ENCODE measurements at regions not wholly inside any gene's neighbourhood (a gene's known extent, or its start where the extent isn't known, plus 50 kb on each side); places are given as distances from the start of the nearest gene placed in this dataset.
"Not testable (repeated sequence)": the region's sequence is repeated elsewhere in the genome, so short reads cannot be mapped to it uniquely, and the experiment has no call there.

DNA sequence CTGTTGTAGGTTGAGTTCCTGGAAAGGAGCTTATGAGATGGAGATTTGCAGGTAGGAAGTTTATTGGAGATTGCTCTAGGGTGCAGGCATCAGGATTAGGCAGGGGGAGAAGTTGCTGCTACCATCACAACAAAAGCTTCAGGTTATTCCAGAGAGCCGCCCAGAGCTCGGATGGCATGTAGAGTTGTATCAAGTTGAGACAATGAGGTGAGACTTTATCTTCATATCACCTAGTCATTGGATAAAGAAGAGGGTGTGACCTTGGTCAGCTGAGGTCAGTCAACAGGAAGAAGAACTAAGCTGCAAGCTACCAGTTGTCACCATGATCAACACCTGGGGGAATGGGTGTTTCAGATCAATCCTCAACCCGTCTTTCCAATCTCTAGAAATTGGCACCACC, 342.0 kb downstream of the RFC3 start:
- in situ Hi-C loops (cut with HindIII; ENCODE audit: low sequenced_read_pairs) = no loop called here

DNA sequence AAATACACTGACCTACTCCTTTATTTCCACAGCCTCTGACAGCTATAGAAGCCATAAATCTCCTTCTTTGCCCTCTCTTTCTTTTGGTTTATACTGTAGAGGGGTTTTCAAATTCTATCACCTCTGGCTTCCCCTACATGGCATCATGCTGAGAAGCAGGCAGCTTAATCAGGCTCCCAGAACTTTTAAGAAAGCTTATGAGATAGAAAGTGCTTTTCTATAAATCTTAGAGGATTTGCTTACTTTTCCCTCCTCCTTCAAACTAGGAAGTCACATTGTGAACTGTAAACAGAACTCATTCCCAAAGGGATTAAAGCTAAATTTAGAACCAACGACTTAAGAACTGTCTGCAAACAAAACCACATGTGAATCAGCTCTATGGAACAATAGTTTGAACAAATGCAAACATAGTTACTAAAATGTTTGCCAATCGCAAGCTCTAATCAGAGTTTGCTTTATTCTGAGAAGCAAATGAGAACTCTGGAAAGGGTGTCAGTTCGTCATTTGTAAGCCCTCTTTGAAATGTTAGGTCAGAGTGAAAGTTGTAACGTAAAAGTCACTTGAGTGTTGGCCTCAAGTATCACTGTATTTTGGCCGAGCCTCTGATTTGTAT, 344.1 kb downstream of the RFC3 start:
- in situ Hi-C loops (cut with HindIII; ENCODE audit: low sequenced_read_pairs) = no loop called here

DNA sequence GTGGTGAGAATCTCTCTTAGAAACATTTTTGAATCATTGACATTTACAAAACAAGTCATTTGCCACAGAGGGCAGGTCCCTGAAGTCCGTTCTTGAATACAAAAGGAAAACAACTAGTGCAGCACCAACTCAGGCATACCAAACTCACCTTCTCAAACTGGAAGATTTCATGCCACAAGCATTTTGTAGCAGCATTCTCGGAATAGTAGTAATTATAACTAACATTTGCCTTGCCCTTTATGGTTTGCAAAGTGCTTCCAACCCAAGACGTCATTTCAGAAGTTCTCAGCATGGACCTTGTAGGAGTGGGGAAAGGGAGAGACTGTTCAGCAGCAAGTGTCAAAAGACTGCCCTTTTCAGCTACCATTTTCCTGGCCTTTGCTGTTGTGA, 344.6 kb downstream of the RFC3 start:
- in situ Hi-C loops (cut with HindIII; ENCODE audit: low sequenced_read_pairs) = no loop called here

DNA sequence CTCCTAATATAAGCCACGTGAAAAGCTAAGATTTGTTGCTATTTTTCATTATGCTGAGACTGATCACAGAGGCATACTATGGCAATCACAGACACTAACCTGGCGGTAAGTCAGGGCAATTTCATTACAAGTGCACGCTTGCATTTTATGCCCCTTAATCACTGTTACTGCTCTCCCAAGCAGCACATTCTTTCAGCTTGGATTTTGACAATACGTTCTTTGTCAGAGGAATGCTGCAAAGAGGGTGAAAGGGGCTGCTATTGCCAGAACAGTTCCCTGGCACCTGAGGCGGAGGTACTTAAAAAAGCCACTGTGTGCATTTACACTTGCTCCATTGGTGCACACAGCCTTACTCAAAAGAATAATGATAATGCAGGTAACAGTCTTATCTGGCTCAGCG, 346.6 kb downstream of the RFC3 start:
- in situ Hi-C loops (cut with HindIII; ENCODE audit: low sequenced_read_pairs) = no loop called here

DNA sequence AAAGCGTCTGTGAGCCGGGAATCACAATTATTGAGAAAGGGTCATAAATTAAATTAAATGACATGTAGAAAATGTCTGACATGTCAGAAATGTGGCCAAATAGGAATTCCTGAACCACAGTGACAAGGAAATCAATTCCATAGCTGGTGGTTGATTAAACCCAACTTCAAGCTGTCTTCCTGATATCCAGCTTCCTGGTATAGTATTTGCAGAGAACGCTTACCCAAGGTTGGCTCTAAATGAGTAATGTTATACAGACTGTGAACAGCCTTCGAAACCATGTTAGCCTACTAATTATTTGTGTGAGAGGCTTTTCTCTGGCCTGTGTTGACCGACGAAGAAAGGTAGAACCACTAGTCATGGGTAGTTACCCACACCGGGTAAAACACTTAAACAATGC, 347.2 kb downstream of the RFC3 start:
- in situ Hi-C loops (cut with HindIII; ENCODE audit: low sequenced_read_pairs) = no loop called here

DNA sequence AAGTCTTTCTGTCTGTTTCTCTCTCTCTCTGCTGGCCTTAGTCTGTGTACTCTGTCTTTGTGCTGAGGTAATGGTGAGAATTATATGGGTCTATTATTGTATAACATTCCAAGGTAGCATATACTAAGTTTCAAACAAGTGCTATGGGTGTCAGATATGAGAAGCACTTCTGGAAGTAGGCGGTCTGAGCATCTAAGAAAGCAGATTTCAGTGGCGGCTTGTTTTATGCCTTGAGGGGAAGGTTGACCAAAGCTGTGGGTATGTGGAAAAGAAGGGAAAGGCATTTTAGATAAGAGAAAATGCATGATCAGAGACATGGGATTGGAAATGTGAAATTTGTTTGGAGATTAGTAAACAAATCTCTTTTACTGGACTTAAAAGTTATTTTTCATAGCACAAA, 348.5 kb downstream of the RFC3 start:
- in situ Hi-C loops (cut with HindIII; ENCODE audit: low sequenced_read_pairs) = no loop called here

DNA sequence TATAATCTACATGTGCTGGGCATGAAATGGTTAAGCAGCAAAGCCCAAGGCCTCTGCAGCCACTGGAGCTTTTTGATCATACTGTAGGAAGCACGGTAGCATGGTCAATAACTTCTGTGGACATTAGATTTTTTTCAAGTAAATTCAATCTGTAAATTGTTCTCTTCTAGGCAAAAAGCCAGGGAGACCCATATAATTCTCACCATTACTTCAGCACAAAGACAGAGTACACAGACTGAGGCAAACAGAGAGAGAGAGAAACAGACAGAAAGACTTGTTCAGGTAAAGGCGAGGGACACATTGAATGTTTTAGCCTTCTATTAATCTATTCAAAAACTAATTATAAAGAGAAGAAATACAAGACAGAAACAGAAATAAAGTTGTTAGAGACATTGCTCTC, 349.4 kb downstream of the RFC3 start:
- in situ Hi-C loops (cut with HindIII; ENCODE audit: low sequenced_read_pairs) = no loop called here

DNA sequence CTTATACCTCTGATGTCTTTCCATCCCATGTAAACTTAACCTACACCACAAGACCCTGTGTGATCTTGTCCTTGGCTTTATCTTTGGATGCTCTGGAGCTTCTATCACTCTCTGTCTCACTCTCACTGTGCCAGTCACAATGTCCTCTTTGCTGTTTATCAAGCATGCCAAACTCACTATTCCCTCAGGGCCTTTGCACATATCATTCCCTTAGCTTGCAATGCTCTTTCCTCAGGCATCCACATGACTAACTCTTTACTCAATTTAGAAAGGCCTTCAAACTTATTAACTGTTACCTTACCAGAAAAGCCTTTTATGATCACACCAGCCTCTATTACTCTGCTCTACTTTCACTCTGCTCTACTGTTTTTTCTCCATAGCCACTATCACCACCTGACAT, 354.1 kb downstream of the RFC3 start:
- in situ Hi-C loops (cut with HindIII; ENCODE audit: low sequenced_read_pairs) = no loop called here

DNA sequence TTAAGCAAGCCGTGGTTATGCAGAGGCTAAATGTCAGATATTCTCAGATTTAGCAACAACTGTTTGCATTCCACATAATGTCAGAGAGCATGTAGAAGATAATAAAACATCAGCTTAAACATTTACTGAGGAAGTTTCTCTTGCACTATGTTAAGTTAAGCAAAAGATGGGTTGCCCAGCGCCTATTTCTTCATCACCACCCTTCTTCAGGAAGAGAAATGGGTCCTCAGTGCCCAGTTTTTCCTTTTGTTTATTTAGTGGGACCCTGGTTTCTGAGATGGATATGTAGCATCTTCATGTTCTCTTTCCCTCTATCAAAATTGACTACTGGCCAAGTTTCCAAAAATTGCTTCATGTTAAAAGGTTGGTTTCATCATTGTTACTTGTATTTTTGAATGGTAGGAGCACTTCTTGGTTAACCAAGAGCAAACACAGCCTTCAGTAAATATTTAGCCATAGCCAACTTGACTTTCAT, 356.8 kb downstream of the RFC3 start:
- in situ Hi-C loops (cut with HindIII; ENCODE audit: low sequenced_read_pairs) = no loop called here

DNA sequence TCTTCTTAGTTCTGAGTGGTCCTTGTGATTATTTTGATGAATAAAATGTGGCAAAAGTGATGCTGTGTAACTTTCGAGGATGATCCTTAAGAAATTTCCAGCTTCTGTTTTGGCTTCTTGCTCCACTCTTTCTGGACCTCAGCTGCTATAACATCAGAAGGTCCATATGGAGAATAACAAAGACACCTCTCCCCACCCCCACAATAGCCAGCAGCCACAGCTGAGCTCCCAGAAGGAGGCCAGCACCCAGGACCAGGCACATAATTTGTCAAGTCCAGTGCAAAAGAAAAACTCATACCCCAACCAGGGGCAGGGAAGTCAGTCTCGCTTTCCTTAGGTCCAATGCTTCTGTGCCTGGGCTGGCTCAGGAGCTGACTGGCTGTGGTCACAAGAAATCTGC, 357.6 kb downstream of the RFC3 start:
- in situ Hi-C loops (cut with HindIII; ENCODE audit: low sequenced_read_pairs) = no loop called here

DNA sequence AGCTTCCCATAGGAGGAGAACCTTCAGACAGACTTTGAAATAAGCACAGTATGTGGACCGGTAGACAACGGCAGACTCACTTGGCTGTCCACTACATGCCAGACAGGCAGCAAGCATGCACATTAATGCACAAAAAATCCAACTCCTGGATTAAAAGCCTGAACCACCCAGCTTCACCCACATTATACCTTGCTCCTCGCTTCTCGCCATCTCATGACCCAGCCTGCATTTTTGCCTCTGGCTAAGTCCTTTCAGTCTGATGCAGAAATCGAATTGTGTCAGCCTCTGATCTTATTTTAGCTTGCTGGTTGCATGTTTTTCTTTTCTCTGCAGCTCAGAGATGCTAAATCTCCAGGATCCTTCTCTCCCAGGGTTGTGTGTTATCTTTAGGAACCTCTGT, 358.7 kb downstream of the RFC3 start:
- in situ Hi-C loops (cut with HindIII; ENCODE audit: low sequenced_read_pairs) = no loop called here

DNA sequence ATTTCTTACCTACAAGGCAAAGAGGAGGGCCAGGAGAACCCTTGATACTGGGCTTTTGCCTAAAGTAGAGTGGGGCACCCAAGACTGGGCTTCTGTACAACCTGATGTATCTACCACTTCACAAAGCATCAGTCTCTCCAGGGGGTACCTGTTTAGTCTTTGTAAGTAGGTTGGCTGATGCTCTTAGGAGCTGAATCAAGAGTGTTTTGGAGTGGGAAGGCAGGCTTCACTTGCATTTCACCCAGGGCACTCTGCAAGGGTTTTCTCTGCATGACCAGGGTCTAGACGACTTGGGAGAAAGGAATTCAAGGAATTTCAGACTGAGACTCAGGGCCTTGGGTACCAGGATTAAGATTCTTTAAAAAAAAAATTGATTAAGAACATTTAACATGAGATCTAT, 361.5 kb downstream of the RFC3 start:
- in situ Hi-C loops (cut with HindIII; ENCODE audit: low sequenced_read_pairs) = no loop called here

DNA sequence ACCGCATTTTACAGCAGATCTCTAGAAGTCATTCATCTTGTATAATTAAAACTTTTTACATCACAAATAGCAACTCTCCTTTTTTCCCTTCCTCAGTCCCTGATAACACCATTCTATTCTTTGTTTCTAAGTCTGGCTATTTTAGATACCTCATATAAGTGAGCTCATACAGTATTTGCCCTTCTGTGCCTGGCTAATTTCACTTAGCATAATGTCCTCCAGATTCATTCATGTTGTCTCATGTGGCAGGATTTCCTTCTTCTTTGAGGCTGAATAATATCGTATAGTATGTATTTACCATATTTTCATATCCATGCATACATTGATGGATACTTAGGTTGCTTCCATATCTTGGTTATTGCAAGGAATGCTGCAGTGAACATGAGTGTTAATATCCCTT, 362.0 kb downstream of the RFC3 start:
- in situ Hi-C loops (cut with HindIII; ENCODE audit: low sequenced_read_pairs) = no loop called here

DNA sequence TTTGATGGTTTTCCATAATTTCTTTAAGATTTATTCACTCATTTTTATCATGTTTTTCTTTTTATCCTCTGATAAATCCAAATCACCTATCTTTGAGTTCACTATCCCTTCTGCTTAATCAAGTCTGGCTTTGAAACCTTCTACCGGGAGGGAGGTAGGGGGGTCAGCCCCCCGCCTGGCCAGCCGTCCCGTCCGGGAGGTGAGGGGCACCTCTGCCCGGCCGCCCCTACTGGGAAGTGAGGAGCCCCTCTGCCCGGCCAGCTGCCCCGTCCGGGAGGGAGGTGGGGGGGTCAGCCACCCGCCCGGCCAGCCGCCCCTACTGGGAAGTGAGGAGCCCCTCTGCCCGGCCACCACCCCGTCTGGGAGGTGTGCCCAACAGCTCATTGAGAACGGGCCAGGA, 363.3 kb downstream of the RFC3 start:
- in situ Hi-C loops (cut with HindIII; ENCODE audit: low sequenced_read_pairs) = not testable (repeated sequence)

DNA sequence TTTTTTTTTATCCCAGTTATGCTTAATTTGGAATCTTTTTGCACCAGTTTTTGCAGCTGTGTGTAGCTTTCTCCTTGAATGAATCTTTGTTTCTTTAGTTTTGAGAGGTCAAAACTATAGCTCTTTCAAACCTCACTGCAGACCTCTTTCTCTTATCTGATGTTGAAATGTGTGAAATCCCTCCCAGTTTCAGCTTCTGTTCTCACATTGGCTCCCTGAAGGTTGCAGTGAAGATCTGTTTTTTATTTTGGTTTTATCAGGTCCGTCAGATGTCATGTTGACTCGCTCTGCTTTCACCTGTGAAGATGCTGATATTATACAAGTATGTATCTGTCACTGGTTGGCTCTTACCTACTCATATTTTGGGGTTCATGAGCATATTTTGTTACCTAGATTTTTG, 372.0 kb downstream of the RFC3 start:
- in situ Hi-C loops (cut with HindIII; ENCODE audit: low sequenced_read_pairs) = no loop called here

DNA sequence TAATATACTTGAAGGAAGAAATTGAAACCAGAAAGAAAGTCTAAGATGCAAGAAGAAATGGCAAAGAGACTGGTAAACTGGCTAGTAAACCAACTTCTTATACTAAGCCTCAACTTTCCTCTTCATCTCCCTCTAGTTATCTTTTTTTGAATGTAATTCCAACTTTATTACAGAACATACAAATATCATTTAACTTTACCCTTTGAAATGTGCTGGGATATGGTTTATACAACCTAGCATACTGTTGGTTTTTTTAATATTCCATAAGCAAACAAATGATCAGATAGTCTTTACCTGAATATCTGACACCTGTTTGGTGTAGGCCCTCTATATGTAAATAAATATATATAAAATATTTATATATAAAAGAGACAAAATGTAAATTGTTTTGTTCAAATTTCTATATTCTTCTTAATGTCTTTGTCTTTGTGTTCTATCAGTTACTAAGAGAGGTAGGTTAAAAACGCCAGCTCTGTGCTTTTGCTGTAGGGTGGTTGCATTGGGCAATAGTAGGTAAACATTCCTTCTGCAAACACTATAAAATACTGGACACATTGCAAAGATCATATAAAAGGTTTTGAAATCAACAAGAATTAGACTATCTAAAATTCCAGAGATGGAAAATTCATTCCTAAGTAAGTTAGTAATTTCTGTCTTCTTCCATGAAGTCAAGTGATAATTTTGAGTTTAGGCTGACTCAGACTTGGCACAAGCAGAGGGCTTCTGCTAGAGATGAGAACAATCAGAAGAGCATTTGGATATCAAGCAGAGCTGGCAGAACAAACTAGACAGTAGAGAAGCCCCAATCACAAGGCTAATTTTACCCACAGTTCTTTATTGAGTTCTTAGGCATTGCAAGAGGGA, 383.3 kb downstream of the RFC3 start:
- in situ Hi-C loops (cut with HindIII; ENCODE audit: low sequenced_read_pairs) = no loop called here

DNA sequence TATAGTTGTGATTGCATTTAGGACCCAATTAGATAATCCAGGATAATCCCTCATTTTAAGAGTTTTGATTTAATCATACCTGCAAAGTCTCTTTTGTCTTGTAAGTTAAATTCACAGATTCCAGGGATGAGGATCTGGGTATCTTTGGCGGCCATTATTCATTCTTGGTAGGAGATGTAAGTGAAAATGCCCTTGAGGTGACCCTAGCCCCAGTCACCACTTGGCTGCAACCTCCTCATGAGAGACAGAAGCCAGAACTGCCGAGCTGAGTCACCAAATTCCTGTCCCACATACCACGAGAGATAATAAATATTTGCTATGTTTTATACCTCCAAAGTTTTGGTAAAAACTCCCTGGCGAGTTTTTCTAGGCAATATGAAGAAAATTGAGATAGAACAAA, 389.4 kb downstream of the RFC3 start:
- in situ Hi-C loops (cut with HindIII; ENCODE audit: low sequenced_read_pairs) = no loop called here

DNA sequence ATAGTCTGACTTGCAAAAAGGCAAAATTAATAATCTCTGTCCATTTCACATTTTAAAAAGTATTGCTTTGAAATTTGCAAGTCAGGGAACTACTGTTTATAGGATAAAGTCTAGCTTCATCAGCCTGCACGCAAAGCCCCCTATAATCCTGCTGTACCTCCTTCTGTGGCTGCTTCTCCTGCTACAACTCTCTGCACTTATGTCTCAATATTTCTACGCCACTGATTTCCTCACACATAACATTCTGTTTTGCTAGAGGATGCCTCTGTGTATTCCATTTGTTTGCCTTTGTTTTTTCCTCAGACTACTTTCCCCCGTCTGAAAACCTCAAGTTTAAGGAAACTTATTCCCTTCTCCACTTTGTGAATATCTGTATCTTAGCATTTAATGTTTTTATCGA, 389.9 kb downstream of the RFC3 start:
- in situ Hi-C loops (cut with HindIII; ENCODE audit: low sequenced_read_pairs) = no loop called here

DNA sequence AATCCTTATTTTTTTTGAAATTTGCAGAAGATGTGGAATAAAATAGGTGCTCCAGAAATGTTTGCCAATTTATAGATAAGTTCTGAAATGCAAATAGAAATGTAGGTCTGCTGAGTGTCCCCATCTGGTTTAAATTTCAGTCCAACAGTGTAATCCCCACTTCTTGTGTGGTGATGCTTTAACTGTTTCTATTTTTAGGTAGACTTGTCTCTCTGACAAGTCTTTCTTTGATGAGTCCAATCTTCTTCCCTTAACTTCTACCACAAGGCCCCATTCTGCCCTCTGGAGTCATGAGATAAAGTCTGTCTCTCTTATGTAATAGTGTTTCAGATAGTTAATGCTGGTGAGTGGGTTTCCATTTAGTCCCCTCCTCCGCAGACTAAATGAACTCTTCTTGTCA, 390.4 kb downstream of the RFC3 start:
- in situ Hi-C loops (cut with HindIII; ENCODE audit: low sequenced_read_pairs) = no loop called here

DNA sequence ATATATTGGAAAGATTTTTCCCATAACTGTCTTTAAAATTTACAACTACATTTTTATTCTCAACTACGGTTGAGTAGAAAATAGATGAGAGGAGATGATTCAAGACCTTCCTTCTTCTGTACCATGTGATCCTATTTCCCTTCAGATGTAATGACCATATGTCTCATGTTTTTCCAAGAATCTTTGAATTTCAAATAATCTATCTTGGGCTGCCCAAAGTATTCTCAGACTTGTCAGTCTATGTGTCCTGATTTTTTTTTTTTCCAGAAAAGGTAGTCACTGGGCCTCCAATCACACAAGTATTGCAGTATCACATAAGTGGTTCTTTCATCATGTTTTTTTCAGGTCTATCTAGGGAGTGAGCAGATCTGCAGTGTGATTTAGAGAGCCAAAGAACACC, 392.4 kb downstream of the RFC3 start:
- in situ Hi-C loops (cut with HindIII; ENCODE audit: low sequenced_read_pairs) = no loop called here

DNA sequence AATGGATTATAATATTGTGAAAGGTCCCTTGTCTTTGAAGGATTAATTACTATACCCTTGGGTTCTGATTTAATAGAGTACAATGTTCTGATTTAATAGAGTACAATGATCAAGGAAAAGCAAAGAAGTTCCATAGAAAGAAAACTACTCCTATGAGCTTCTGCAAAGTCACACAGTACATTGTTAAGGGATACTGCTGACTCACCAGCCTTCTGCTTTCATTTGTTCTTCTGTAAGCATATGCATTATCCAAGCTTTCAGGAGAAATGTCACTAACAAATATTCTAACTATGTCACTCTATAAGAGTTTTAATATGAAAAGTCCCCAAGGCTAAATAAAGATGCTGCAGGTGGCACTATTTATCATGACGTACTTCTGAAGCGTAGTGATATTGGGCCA, 396.7 kb downstream of the RFC3 start:
- in situ Hi-C loops (cut with HindIII; ENCODE audit: low sequenced_read_pairs) = no loop called here

DNA sequence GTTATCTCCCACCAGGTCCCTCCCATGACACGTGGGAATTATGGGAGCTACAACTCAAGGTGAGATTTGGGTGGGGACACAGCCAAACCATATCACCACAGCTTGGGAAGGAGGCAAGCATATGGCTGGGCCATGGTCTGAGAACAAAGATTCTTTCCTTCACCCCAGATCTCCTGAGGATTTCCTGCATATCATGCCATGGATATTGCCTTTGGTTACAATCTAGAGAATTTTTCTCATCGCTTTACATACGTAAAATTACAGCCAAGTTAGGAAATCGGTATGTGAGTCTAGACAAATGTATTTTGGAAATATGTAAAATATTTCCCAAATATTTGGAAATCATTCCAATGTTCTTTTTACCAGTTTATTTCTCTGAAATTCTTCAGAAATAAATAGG, 398.3 kb downstream of the RFC3 start:
- in situ Hi-C loops (cut with HindIII; ENCODE audit: low sequenced_read_pairs) = no loop called here

All from endothelial cell of hepatic sinusoid (primary cell).